ENCODE measurements at regions not wholly inside any gene's neighbourhood (a gene's known extent, or its start where the extent isn't known, plus 50 kb on each side); places are given as distances from the start of the nearest gene placed in this dataset.

- H3K4me1 ChIP-seq, result no peaks in the 10 kb centered on the region
- H3K27ac ChIP-seq, result no peak overlapping the region
- no peaks in the 10 kb centered on the region for H3K36me3 ChIP-seq
- H3K27me3 ChIP-seq, result no peaks in the 10 kb centered on the region
- H3K9me3 ChIP-seq, result no peaks in the 10 kb centered on the region
- H3K4me3 ChIP-seq, result no peak overlapping the region
- DNase-seq, result no peak
- TF ChIP-seq, protein P1, sequence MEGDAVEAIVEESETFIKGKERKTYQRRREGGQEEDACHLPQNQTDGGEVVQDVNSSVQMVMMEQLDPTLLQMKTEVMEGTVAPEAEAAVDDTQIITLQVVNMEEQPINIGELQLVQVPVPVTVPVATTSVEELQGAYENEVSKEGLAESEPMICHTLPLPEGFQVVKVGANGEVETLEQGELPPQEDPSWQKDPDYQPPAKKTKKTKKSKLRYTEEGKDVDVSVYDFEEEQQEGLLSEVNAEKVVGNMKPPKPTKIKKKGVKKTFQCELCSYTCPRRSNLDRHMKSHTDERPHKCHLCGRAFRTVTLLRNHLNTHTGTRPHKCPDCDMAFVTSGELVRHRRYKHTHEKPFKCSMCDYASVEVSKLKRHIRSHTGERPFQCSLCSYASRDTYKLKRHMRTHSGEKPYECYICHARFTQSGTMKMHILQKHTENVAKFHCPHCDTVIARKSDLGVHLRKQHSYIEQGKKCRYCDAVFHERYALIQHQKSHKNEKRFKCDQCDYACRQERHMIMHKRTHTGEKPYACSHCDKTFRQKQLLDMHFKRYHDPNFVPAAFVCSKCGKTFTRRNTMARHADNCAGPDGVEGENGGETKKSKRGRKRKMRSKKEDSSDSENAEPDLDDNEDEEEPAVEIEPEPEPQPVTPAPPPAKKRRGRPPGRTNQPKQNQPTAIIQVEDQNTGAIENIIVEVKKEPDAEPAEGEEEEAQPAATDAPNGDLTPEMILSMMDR (IDR thresholded peaks at IDR 0.05), result no peak
- TF ChIP-seq POLR2A (IDR thresholded peaks at IDR 0.05), result no peak
These were observed 631.8 kb downstream of the GABRG2 start for GRCh38 chr5:162699361-162699760.

GRCh38 chr5:162703914-162704313 is 636.3 kb downstream of the GABRG2 start:
- H3K27me3 ChIP-seq, result no peaks in the 10 kb centered on the region
- no peak overlapping the region for H3K4me3 ChIP-seq
- DNase-seq, result no peak
- H3K4me1 ChIP-seq, result no peaks in the 10 kb centered on the region
- H3K36me3 ChIP-seq, result no peaks in the 10 kb centered on the region
- TF ChIP-seq, protein P1 (IDR thresholded peaks at IDR 0.05), result no peak
- no peak for TF ChIP-seq POLR2A (IDR thresholded peaks at IDR 0.05)
- H3K9me3 ChIP-seq, result no peaks in the 10 kb centered on the region
- no peak overlapping the region for H3K27ac ChIP-seq

GRCh38 chr5:162711244-162711643 is 643.7 kb downstream of the GABRG2 start:
- no peak for DNase-seq
- H3K27ac ChIP-seq, result no peak overlapping the region
- TF ChIP-seq POLR2A (IDR thresholded peaks at IDR 0.05), result no peak
- TF ChIP-seq, protein P1 (IDR thresholded peaks at IDR 0.05), result no peak
- H3K9me3 ChIP-seq, result peaks cover 0 to under 1% (median 0%) of the 10 kb centered on the region in 4 donors
- H3K4me3 ChIP-seq, result no peak overlapping the region
- no peaks in the 10 kb centered on the region for H3K4me1 ChIP-seq
- no peaks in the 10 kb centered on the region for H3K27me3 ChIP-seq
- no peaks in the 10 kb centered on the region for H3K36me3 ChIP-seq

DNA sequence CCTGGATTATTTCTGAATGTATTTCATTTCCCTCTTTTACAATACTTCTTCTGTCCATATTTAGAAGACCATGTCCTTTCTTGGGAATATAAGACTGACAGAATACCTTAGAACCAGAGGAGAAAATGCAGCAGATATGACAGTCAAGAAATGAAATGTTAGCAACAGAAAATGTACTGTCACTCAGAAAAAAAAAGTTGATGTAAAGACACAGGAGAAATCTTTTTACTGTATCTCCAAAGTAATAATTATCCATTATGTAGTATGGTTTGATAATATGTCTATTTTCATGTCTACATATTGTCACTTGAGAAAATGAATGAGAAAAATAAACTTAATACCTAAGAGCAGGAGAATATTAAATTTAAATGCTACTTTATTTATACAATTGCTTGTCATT is 652.1 kb downstream of the GABRG2 start:
- H3K9me3 ChIP-seq, result peaks cover 0 to 3% (median 0%) of the 10 kb centered on the region in 4 donors
- TF ChIP-seq POLR2A (IDR thresholded peaks at IDR 0.05), result no peak
- TF ChIP-seq, protein P1 (IDR thresholded peaks at IDR 0.05), result no peak
- H3K4me3 ChIP-seq, result no peak overlapping the region

GRCh38 chr5:162721125-162721524 is 653.6 kb downstream of the GABRG2 start:
- Histone ChIP-seq H3K9me3 (peaks cover 0 to 3% (median 0%) of the 10 kb centered on the region in 4 donors), H3K4me3 (no peak overlapping the region), H3K4me1 (no peaks in the 10 kb centered on the region), H3K27ac (no peak overlapping the region), H3K27me3 (no peaks in the 10 kb centered on the region), H3K36me3 (no peaks in the 10 kb centered on the region)
- TF ChIP-seq, protein P1 (IDR thresholded peaks at IDR 0.05), result no peak
- no peak for TF ChIP-seq POLR2A (IDR thresholded peaks at IDR 0.05)
- DNase-seq, result no peak

More for the DNA sequence above, 652.1 kb downstream of the GABRG2 start:
- DNase-seq, result no peak
- H3K4me1 ChIP-seq, result no peaks in the 10 kb centered on the region
- no peak overlapping the region for H3K27ac ChIP-seq
- H3K27me3 ChIP-seq, result no peaks in the 10 kb centered on the region
- H3K36me3 ChIP-seq, result no peaks in the 10 kb centered on the region

- Histone ChIP-seq H3K27me3 (no peaks in the 10 kb centered on the region), H3K4me1 (no peaks in the 10 kb centered on the region), H3K4me3 (no peak overlapping the region), H3K36me3 (no peaks in the 10 kb centered on the region), H3K9me3 (no peaks in the 10 kb centered on the region), H3K27ac (no peak overlapping the region)
- TF ChIP-seq, protein P1 (IDR thresholded peaks at IDR 0.05), result no peak
- no peak for TF ChIP-seq POLR2A (IDR thresholded peaks at IDR 0.05)
- DNase-seq, result no peak
These were observed 684.8 kb upstream of the CCNG1 start for GRCh38 chr5:162752612-162753011.
